ENCODE measurements at regions not wholly inside any gene's neighbourhood (a gene's known extent, or its start where the extent isn't known, plus 50 kb on each side); places are given as distances from the start of the nearest gene placed in this dataset.

- TF ChIP-seq EZH2phosphoT487 (IDR thresholded peaks at IDR 0.05) (no peak), EZH2 (IDR thresholded peaks at IDR 0.05) (no peak)
These were observed 104.5 kb upstream of the SFSWAP start for GRCh38 chr12:131606218-131606901.
